D721Med (cell line): ENCODE measurements at regions not wholly inside any gene's neighbourhood (a gene's known extent, or its start where the extent isn't known, plus 50 kb on each side); places are given as distances from the start of the nearest gene placed in this dataset.
"Not testable (repeated sequence)": the region's sequence is repeated elsewhere in the genome, so short reads cannot be mapped to it uniquely, and the experiment has no call there.

Source experiments
- DNase-seq: peaks from one replicate; pipeline ENCODE4 v3.0.0; 2011; ENCODE audit warnings: low spot score; ENCODE audit not compliant: insufficient read length
- FAIRE-seq: peaks from 2 replicates; lab custom pipeline; 2011; peaks lifted over from hg19 to GRCh38; lab: Jason Lieb, UNC
- CTCF ChIP-seq: IDR thresholded peaks from 2 replicates; pipeline ENCODE4 v1.5.1; 2012; ENCODE audit warnings: mild to moderate bottlenecking, control low read depth; ENCODE audit not compliant: insufficient read depth; ENCODE audit errors: missing control alignments

- FAIRE-seq: no peak
- no peak for DNase-seq
- no peak for TF ChIP-seq CTCF
Measured at GRCh38 chr3:25911525-25912295, 121.8 kb downstream of the OXSM start.

DNA sequence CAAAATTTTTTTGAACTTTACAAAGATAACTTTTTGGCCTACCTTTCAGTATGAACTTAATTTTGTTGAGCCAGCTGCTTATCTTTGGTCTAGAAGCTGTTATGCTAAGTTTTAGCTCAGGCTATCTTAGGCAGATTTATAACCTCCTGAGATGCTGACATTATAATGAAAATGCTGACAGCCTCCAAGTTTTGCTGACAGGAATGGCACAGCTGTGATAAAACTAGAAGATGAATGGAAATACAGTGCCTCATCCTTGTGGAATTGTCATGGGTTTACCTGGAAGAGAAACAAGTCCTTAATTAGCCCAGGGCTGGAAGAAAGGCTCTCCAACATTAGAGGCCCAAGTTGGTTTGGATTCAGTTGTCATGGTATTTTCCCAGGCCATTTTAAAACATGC is 123.3 kb downstream of the OXSM start:
- no peak for TF ChIP-seq CTCF
- DNase-seq (no peak), FAIRE-seq (no peak)

GRCh38 chr3:25915673-25916072 is 125.8 kb downstream of the OXSM start:
- no peak for TF ChIP-seq CTCF
- FAIRE-seq (no peak), DNase-seq (no peak)

GRCh38 chr3:25916321-25916720 is 126.4 kb downstream of the OXSM start:
- no peak for FAIRE-seq
- TF ChIP-seq CTCF: no peak
- DNase-seq: no peak

GRCh38 chr3:25931967-25932366 is 142.1 kb downstream of the OXSM start:
- FAIRE-seq, DNase-seq: not testable (repeated sequence)

GRCh38 chr3:25938566-25939325 is 148.9 kb downstream of the OXSM start:
- no peak for DNase-seq
- no peak for TF ChIP-seq CTCF
- FAIRE-seq: no peak

- FAIRE-seq (no peak), DNase-seq (no peak)
- no peak for TF ChIP-seq CTCF
Measured at GRCh38 chr3:25940935-25941334, 151.0 kb downstream of the OXSM start.
